ENCODE measurements at regions not wholly inside any gene's neighbourhood (a gene's known extent, or its start where the extent isn't known, plus 50 kb on each side); places are given as distances from the start of the nearest gene placed in this dataset.

DNA sequence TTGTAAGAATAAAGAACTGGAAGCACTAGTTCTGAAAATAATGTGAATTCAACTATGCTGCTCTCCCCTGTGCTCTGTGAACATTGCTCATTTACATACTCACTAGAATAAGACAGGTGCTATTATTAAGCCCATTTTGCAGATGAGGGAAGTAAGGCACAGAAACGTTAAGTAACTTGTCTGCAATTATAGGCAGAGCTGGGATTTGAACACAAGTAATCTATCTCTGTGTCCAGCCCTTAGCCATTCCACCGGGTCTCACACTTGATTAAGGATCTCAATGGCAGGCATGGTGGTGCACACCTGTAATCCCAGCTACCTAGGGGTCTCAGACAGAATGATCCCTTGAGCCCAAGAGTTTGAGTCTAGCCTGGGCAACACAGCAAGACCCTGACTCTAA lies 357.7 kb downstream of the CD83 start:
- Histone ChIP-seq H4K20me1 (ENCODE audit: insufficient read depth) (no peaks in the 10 kb centered on the region), H3K4me3 (ENCODE audit: low read length) (no peak overlapping the region), H2AFZ (ENCODE audit: low read depth, low read length) (no peak overlapping the region), H3K36me3 (ENCODE audit: insufficient read depth, low read length) (no peaks in the 10 kb centered on the region), H3F3A (ENCODE audit: insufficient read depth, low read length, poor library complexity, severe bottlenecking) (no peaks in the 10 kb centered on the region), H3K9me2 (ENCODE audit: insufficient read depth, low read length) (no peaks in the 10 kb centered on the region), H3K79me2 (replicated peaks; ENCODE audit: insufficient read depth, low read length) (no peaks in the 10 kb centered on the region), H3K9me3 (ENCODE audit: low read length) (no peaks in the 10 kb centered on the region), H3K9ac (ENCODE audit: low read length) (no peak overlapping the region), H3K27me3 (ENCODE audit: insufficient read depth, low read depth, low read length) (no peaks in the 10 kb centered on the region), H3K4me2 (ENCODE audit: low read length) (no peak overlapping the region), H3K27ac (ENCODE audit: low read length) (no peak overlapping the region)
- TF ChIP-seq EZH2 (IDR thresholded peaks at IDR 0.05; ENCODE audit: borderline replicate concordance, insufficient read depth, low read length, poor library complexity, severe bottlenecking): no peak
- TF ChIP-seq SMC3 (conservative IDR thresholded peaks at IDR 0.05; ENCODE audit: poor library complexity): no peak
- TF ChIP-seq POLR2AphosphoS5 (IDR thresholded peaks at IDR 0.05): no peak
- TF ChIP-seq EP300 (conservative IDR thresholded peaks at IDR 0.05; ENCODE audit: poor library complexity, severe bottlenecking): no peak
- TF ChIP-seq, protein P1, sequence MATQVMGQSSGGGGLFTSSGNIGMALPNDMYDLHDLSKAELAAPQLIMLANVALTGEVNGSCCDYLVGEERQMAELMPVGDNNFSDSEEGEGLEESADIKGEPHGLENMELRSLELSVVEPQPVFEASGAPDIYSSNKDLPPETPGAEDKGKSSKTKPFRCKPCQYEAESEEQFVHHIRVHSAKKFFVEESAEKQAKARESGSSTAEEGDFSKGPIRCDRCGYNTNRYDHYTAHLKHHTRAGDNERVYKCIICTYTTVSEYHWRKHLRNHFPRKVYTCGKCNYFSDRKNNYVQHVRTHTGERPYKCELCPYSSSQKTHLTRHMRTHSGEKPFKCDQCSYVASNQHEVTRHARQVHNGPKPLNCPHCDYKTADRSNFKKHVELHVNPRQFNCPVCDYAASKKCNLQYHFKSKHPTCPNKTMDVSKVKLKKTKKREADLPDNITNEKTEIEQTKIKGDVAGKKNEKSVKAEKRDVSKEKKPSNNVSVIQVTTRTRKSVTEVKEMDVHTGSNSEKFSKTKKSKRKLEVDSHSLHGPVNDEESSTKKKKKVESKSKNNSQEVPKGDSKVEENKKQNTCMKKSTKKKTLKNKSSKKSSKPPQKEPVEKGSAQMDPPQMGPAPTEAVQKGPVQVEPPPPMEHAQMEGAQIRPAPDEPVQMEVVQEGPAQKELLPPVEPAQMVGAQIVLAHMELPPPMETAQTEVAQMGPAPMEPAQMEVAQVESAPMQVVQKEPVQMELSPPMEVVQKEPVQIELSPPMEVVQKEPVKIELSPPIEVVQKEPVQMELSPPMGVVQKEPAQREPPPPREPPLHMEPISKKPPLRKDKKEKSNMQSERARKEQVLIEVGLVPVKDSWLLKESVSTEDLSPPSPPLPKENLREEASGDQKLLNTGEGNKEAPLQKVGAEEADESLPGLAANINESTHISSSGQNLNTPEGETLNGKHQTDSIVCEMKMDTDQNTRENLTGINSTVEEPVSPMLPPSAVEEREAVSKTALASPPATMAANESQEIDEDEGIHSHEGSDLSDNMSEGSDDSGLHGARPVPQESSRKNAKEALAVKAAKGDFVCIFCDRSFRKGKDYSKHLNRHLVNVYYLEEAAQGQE (IDR thresholded peaks at IDR 0.05; ENCODE audit: borderline replicate concordance): no peak
- TF ChIP-seq TAF1 (IDR thresholded peaks at IDR 0.05; ENCODE audit: low read depth): no peak
- TF ChIP-seq, protein P2, sequence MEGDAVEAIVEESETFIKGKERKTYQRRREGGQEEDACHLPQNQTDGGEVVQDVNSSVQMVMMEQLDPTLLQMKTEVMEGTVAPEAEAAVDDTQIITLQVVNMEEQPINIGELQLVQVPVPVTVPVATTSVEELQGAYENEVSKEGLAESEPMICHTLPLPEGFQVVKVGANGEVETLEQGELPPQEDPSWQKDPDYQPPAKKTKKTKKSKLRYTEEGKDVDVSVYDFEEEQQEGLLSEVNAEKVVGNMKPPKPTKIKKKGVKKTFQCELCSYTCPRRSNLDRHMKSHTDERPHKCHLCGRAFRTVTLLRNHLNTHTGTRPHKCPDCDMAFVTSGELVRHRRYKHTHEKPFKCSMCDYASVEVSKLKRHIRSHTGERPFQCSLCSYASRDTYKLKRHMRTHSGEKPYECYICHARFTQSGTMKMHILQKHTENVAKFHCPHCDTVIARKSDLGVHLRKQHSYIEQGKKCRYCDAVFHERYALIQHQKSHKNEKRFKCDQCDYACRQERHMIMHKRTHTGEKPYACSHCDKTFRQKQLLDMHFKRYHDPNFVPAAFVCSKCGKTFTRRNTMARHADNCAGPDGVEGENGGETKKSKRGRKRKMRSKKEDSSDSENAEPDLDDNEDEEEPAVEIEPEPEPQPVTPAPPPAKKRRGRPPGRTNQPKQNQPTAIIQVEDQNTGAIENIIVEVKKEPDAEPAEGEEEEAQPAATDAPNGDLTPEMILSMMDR (IDR thresholded peaks at IDR 0.05; ENCODE audit: poor library complexity, severe bottlenecking): no peak

DNA sequence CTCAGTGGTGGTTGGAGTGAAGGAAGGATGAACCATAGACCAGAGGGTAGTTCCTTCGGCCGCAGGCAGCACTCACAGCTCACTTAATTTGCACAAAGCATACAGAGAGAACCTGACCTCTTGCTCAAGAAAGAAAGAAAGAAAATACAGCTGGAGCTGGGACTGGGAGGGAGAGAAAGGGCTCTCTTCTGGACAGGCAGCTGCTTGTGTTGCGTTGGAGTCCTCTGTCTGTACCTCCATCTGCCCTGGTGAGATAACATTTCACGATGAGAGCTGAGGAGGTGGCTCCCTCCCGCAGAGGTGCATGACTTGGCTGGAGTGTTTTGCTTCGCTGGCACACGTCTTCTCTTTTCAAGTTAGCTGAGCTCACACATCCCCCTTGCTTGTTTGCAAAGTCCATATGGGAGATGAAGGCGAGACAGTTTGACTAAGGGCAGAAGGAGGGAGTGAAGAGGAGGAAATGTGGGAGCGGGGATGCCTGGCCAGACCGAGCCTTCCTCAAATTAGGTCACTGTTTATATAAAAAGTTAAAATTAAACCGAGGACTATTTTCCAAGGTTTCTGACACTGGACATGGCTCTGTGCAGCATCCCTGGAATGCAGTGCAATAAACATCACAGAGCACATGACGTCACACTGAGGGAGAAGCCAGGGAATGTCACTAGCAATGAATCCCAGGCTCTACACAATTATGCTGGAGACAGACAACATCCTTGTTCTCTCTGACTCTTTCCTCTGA lies 359.4 kb downstream of the CD83 start:
- no peaks in the 10 kb centered on the region for H3K9me3 ChIP-seq (ENCODE audit: low read length)
- TF ChIP-seq POLR2AphosphoS5 (IDR thresholded peaks at IDR 0.05) (no peak), EZH2 (IDR thresholded peaks at IDR 0.05; ENCODE audit: borderline replicate concordance, insufficient read depth, low read length, poor library complexity, severe bottlenecking) (no peak), RAD21 (conservative IDR thresholded peaks at IDR 0.05) (no peak), MXI1 (conservative IDR thresholded peaks at IDR 0.05; ENCODE audit: poor library complexity, severe bottlenecking) (no peak), TAF1 (IDR thresholded peaks at IDR 0.05; ENCODE audit: low read depth) (no peak), SMC3 (conservative IDR thresholded peaks at IDR 0.05; ENCODE audit: poor library complexity) (no peak), EP300 (conservative IDR thresholded peaks at IDR 0.05; ENCODE audit: poor library complexity, severe bottlenecking) (no peak)
- TF ChIP-seq, protein P2 (IDR thresholded peaks at IDR 0.05; ENCODE audit: poor library complexity, severe bottlenecking): no peak
- TF ChIP-seq, protein P1 (IDR thresholded peaks at IDR 0.05; ENCODE audit: borderline replicate concordance): no peak
- no peaks in the 10 kb centered on the region for H3K9me2 ChIP-seq (ENCODE audit: insufficient read depth, low read length)
- H4K20me1 ChIP-seq (ENCODE audit: insufficient read depth): no peaks in the 10 kb centered on the region
- no peak overlapping the region for H2AFZ ChIP-seq (ENCODE audit: low read depth, low read length)
- H3K36me3 ChIP-seq (ENCODE audit: insufficient read depth, low read length): no peaks in the 10 kb centered on the region
- no peaks in the 10 kb centered on the region for H3K27me3 ChIP-seq (ENCODE audit: insufficient read depth, low read depth, low read length)
- no peak overlapping the region for H3K9ac ChIP-seq (ENCODE audit: low read length)
- H3K4me2 ChIP-seq (ENCODE audit: low read length): no peak overlapping the region
- no peaks in the 10 kb centered on the region for H3K79me2 ChIP-seq (replicated peaks; ENCODE audit: insufficient read depth, low read length)
- no peak overlapping the region for H3K4me3 ChIP-seq (ENCODE audit: low read length)
- H3F3A ChIP-seq (ENCODE audit: insufficient read depth, low read length, poor library complexity, severe bottlenecking): no peaks in the 10 kb centered on the region
- H3K27ac ChIP-seq (ENCODE audit: low read length): no peak overlapping the region
